GM12865 (cell line): ENCODE measurements at regions not wholly inside any gene's neighbourhood (a gene's known extent, or its start where the extent isn't known, plus 50 kb on each side); places are given as distances from the start of the nearest gene placed in this dataset.

Experiments used
- DNase-seq: peaks from one replicate; pipeline ENCODE4 v3.0.0; 2010; ENCODE audit warnings: low read depth
- H3K4me3 ChIP-seq: 2 replicates; pipeline ENCODE4 v1.5.1; 2011; ENCODE audit warnings: mild to moderate bottlenecking, low read depth, low read length, control low read depth
- CTCF ChIP-seq: IDR thresholded peaks from 2 replicates; pipeline ENCODE4 v1.5.1; 2011; ENCODE audit warnings: low read length, control low read depth, low read depth, inconsistent platforms; ENCODE audit not compliant: insufficient read depth; ENCODE audit errors: missing control alignments

- DNase-seq: no peak
- no peak overlapping the region for H3K4me3 ChIP-seq
- TF ChIP-seq CTCF: no peak
Measured at GRCh38 chr16:64453646-64454045, 668.2 kb downstream of the CDH11 start.

DNA sequence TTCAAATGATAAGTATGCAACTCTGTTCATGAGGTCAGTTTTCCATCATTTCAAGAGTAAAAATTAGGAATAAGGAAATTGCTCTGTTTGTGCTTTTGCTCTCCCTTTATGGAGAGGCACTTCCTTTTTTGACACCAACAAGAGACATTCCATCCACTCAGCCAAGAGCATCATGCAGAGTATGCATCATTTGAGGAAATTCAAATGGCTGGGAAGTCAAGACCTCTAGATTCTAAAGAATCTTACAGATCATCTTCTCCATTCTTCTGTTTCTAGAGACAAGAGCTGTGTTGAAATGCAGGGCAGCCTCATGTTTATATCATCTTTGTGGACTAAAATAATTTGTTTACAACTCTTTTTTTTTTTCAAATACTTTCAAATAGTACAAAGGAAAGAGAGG lies 669.4 kb downstream of the CDH11 start:
- H3K4me3 ChIP-seq: no peak overlapping the region
- no peak for TF ChIP-seq CTCF
- DNase-seq: no peak

GRCh38 chr16:64450177-64450576 lies 671.7 kb downstream of the CDH11 start:
- DNase-seq: no peak
- TF ChIP-seq CTCF: no peak

GRCh38 chr16:64449506-64449905 lies 672.4 kb downstream of the CDH11 start:
- no peak for TF ChIP-seq CTCF
- no peak for DNase-seq
- no peak overlapping the region for H3K4me3 ChIP-seq

More at GRCh38 chr16:64450177-64450576, 671.7 kb downstream of the CDH11 start:
- no peak overlapping the region for H3K4me3 ChIP-seq

DNA sequence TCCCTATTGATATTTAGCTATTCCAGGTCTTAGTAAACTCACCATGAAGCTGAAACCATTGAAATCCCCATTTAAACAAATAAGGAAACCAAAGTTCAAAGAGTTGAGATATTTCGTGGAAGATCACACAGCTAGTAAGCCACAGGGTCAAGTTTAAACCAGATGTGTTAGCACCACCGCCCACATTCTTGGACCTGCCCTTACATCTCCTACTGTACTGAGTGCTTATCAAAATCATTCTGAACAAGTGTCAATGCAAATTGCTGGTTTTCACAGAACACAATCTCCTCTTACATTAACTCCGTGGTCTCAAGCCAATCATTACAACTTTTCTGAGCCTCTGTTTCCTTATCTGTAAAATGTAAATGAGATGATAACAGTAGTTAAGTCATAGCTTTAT lies 676.2 kb downstream of the CDH11 start:
- TF ChIP-seq CTCF: no peak
- H3K4me3 ChIP-seq: no peak overlapping the region
- no peak for DNase-seq

GRCh38 chr16:64445245-64445644 lies 676.6 kb downstream of the CDH11 start:
- DNase-seq: no peak
- TF ChIP-seq CTCF: no peak
- H3K4me3 ChIP-seq: no peak overlapping the region

GRCh38 chr16:64440421-64440831 lies 681.4 kb downstream of the CDH11 start:
- no peak for TF ChIP-seq CTCF
- DNase-seq: no peak
- no peak overlapping the region for H3K4me3 ChIP-seq
